AG09309 (cell line): ENCODE measurements at regions not wholly inside any gene's neighbourhood (a gene's known extent, or its start where the extent isn't known, plus 50 kb on each side); places are given as distances from the start of the nearest gene placed in this dataset.

Source experiments
- DNase-seq: peaks from one replicate; pipeline ENCODE4 v3.0.0-alpha.2; 2010; ENCODE audit warnings: low read depth
- H3K4me3 ChIP-seq: 2 replicates; pipeline ENCODE4 v1.5.1; 2011; ENCODE audit warnings: mild to moderate bottlenecking, low read depth, low read length, moderate library complexity; ENCODE audit not compliant: control insufficient read depth
- TF ChIP-seq, protein P1 (sequence below): IDR thresholded peaks from 2 replicates; pipeline ENCODE4 v1.5.1; 2011; ENCODE audit warnings: mild to moderate bottlenecking, low read depth, low read length, inconsistent platforms; ENCODE audit not compliant: insufficient read depth, control insufficient read depth; ENCODE audit errors: missing control alignments

DNA sequence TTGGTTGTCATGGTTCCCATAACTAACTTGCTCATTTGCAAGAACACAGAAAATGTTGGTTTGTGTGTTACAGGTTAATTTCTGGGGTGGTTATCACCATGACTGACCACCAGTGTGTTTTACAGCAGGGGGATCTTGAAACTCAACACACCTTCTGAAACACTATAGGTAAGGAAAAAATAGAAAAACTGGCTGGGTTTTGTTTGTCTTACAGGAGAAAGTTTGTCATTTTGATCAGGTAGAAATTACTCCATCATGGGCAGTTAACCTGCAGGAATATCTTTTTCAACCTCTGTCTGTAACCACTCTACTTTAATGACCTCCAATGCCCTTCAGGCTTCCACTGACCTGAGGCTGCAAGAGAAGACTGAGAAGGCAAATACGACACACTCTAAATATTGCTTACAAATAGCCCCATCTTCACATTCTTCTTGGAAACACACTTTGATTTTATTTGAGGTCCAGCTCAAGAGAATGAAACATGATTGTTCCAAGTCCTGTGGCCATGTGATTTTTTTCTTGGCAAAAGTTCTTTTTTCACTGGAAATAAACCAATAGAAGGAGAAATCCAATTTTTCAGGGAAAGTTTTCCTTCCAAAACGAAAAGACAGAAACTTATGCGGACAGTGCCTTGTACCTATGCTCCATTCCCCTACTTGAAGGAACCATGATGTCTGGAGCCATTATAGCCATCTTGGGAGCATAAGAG lies 428.7 kb upstream of the SALL1 start:
- H3K4me3 ChIP-seq: no peak overlapping the region
- TF ChIP-seq, protein P1, sequence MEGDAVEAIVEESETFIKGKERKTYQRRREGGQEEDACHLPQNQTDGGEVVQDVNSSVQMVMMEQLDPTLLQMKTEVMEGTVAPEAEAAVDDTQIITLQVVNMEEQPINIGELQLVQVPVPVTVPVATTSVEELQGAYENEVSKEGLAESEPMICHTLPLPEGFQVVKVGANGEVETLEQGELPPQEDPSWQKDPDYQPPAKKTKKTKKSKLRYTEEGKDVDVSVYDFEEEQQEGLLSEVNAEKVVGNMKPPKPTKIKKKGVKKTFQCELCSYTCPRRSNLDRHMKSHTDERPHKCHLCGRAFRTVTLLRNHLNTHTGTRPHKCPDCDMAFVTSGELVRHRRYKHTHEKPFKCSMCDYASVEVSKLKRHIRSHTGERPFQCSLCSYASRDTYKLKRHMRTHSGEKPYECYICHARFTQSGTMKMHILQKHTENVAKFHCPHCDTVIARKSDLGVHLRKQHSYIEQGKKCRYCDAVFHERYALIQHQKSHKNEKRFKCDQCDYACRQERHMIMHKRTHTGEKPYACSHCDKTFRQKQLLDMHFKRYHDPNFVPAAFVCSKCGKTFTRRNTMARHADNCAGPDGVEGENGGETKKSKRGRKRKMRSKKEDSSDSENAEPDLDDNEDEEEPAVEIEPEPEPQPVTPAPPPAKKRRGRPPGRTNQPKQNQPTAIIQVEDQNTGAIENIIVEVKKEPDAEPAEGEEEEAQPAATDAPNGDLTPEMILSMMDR: no peak
- no peak for DNase-seq

DNA sequence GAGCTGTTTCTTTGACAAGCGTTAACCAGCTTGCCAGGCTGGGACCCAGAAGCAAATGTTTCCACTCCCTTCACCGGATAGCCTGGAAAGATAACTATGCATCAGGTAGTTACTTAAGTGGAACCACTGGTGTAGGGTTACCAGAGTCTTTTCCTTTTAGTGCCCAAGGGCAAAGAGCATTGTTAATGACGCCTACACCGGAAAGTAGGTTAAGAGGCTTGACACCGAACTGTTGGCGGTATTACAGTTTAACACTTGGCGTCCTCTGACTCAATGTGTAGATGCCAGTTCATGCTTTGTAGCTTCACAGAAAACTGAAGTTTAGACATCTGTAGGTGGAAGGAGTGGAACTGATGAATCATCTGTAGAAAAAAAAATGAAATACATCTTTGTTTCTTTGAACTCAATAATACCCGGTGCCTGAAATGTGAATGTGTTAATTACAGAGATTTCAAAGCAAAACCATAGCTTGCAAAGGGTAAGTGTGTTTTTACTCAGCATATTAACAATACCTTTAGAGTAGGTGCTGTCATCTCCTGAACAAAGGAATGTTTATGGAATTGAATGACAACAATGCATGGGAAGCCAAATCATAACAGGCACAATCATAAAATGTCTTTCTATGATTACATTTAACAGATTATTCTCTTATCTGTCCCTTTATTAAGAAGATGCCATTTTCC lies 426.7 kb upstream of the SALL1 start:
- TF ChIP-seq, protein P1: no peak
- no peak overlapping the region for H3K4me3 ChIP-seq
- no peak for DNase-seq

DNA sequence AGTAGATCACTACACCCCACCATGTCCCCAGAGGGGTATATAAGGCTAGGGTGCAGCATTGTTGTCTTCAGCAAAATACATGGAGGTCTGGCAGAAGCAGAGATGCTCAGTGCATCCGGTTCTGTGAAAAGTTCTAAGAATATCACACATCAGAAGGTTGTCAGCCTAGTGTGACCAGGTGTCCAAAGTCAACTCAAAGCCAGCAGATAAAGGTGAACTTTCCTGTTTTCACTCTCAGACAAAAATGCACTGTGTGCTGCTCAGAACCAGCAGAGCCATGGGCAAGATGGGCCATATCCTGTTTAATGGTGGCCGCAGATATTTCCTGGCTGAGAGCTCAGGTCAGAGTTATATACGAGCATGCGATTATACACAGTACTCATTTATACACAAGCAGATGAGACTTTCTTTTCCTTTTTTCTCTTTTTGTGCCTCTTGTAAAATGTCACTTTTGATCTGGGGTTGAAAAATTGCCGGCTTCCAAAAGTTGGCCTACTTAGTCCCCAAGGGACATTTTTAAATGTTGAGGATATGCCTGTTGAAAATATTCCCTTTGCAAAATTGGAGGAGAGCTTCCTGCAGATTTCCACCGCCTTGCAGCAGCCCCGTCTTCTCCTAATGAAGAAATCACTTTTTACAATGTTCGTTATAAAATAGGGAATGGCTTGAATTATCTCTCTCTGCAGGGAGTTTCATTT lies 425.6 kb upstream of the SALL1 start:
- no peak overlapping the region for H3K4me3 ChIP-seq
- TF ChIP-seq, protein P1: no peak
- DNase-seq: no peak

DNA sequence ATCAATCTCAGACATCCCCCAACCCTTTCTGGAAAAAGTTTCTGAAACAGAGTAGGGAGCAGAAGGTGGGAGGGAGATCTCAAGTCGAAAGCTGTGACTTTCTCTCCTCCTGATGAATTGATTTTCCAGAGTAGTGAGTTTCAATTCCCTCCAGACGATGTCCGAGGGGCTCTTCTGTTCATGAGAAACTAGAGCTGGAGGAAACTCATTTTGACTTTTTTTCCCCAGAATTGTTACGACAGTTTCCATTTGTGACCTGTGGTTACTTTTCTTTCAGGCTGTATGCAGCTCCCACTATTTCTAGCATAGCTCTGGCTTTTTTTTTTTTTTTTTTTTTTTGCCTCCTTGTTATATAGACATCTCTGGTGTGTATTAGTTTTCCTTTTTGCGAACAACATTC lies 422.1 kb upstream of the SALL1 start:
- no peak for DNase-seq
- TF ChIP-seq, protein P1: no peak
- no peak overlapping the region for H3K4me3 ChIP-seq

DNA sequence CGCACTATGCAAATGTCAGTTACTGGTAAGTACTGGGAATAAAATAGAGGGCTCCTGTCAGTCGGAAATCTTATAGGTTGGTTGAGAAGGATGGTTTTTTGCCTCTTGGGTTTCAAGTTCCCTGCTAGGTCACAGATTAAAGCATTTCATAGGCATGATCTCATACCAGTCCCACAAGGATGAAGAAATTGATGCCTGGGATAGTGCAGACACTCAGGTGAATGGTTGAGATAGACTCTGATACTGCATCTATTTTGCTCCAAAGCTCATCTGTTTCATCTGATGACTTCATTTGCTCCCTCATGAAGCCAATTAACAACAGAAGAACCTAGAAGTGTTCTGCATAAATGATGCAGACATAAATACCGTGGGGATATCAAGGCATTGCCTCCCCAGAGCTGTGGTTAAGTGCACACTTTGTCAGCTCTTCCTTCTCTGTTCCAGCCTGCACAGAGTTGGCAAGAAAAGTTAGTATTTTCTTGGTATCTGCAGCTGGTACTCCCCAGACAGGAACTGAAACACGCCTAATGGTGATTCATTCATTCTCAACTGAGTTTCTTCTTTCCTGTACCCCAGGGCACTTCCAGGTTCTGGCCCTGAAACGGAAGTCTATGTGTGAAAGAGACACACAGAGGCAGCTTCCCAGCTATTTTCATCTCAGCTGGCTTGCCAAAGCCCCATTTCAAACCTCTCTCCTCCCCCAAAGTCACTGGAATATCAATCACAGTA lies 418.3 kb upstream of the SALL1 start:
- no peak overlapping the region for H3K4me3 ChIP-seq
- DNase-seq: no peak
- TF ChIP-seq, protein P1: no peak

DNA sequence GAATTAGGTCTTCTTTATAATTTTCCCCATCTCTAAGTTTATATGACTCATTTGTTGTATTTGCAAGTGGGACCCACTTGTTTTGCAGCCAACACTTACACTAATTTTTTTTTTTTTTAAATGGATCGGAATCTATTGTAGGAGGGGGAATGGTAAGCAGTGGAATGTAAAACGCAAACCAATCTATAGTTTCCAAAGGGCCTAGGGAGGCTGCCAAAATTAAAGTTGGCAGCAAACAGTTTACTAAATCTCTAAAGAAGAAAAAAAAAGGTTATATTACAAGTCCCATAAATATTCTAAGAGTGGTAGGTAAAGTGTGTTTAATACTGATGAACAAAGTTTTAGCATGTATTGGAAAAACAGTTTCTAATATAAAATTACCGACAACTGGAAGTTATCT lies 416.8 kb upstream of the SALL1 start:
- H3K4me3 ChIP-seq: no peak overlapping the region
- TF ChIP-seq, protein P1: no peak
- DNase-seq: no peak
